ENCODE measurements at regions not wholly inside any gene's neighbourhood (a gene's known extent, or its start where the extent isn't known, plus 50 kb on each side); places are given as distances from the start of the nearest gene placed in this dataset.

GRCh38 chr2:122753336-122753735 lies 997.9 kb downstream of the TSN start:
- DNase-seq (ENCODE audit: low spot score), result no peak
- TF ChIP-seq, protein P1, sequence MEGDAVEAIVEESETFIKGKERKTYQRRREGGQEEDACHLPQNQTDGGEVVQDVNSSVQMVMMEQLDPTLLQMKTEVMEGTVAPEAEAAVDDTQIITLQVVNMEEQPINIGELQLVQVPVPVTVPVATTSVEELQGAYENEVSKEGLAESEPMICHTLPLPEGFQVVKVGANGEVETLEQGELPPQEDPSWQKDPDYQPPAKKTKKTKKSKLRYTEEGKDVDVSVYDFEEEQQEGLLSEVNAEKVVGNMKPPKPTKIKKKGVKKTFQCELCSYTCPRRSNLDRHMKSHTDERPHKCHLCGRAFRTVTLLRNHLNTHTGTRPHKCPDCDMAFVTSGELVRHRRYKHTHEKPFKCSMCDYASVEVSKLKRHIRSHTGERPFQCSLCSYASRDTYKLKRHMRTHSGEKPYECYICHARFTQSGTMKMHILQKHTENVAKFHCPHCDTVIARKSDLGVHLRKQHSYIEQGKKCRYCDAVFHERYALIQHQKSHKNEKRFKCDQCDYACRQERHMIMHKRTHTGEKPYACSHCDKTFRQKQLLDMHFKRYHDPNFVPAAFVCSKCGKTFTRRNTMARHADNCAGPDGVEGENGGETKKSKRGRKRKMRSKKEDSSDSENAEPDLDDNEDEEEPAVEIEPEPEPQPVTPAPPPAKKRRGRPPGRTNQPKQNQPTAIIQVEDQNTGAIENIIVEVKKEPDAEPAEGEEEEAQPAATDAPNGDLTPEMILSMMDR (IDR thresholded peaks at IDR 0.05), result no peak
- no peak for ATAC-seq (ENCODE audit: low FRiP score)

DNA sequence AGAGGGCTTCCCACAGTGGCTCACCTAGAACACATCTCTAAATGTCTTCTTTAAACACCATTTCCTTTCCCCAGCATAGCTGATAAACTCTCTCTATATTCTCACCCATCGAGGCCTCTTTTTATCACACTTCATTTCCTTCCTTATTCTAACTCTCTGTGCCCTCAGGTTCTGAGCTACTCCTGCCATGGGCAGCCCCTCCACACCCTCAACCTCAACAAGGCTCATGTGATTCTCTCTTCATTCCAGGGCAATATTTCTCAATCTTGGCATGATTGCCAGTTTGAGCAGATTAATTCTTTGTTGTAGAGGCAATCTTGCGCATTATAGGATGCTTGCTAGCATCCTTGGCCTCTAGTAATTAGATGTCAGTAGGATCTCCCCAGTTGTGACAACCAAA lies 999.1 kb downstream of the TSN start:
- TF ChIP-seq, protein P1 (IDR thresholded peaks at IDR 0.05), result no peak
- no peak for ATAC-seq (ENCODE audit: low FRiP score)
- no peak for DNase-seq (ENCODE audit: low spot score)

DNA sequence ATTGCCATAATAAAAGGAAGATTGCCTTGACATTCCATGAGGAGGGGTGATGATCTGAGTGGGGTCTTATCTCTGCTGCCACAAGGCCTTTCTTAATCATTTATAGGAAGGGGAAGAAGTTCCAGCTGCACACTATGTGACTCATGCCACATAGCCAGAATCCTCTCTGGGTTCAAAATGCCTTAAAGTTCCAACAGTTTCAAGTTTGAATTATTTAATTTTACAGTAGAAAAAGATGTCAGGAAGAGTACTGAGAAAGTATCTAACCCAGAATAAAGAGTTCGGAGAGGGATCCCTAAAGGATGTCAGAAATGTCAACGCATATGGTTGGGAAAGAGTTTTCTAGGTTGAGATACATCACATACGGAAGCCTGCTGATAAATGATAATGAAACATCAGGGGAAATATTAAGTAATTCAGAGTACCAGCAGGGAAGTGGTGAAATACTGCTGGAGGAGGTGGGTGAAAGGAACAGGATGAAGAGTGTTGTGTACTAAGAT lies 999.9 kb downstream of the TSN start:
- DNase-seq (ENCODE audit: low spot score) (no peak), ATAC-seq (ENCODE audit: low FRiP score) (no peak)
- TF ChIP-seq, protein P1 (IDR thresholded peaks at IDR 0.05), result no peak

DNA sequence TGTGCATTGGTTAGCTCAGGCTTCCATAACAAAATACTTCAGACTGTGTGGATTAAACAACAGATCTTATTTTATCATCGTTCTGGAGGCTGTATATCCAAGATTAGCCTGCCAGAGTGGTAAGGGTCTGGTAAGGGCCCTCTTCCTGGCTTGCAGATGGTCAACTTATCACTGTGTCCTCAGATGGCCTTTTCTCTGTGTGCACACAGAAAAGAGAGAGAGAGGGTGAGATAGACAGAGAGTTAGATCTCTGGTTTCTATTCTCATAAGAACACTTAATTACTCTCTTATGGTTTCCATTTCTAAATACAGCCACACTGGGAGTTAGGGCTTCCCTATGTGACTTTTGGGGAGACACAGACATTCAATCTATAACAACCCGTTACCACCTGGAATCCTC lies 1003.5 kb downstream of the TSN start:
- no peak for ATAC-seq (ENCODE audit: low FRiP score)
- TF ChIP-seq, protein P1 (IDR thresholded peaks at IDR 0.05), result no peak

GRCh38 chr2:122764014-122764413 lies 1008.6 kb downstream of the TSN start:
- ATAC-seq (ENCODE audit: low FRiP score) (no peak), DNase-seq (ENCODE audit: low spot score) (no peak)
- TF ChIP-seq, protein P1 (IDR thresholded peaks at IDR 0.05), result no peak

More for the DNA sequence above, 1003.5 kb downstream of the TSN start:
- no peak for DNase-seq (ENCODE audit: low spot score)

GRCh38 chr2:122780251-122780650 lies 1024.8 kb downstream of the TSN start:
- ATAC-seq (ENCODE audit: low FRiP score) (no peak), DNase-seq (ENCODE audit: low spot score) (no peak)
- TF ChIP-seq, protein P1 (IDR thresholded peaks at IDR 0.05), result no peak

DNA sequence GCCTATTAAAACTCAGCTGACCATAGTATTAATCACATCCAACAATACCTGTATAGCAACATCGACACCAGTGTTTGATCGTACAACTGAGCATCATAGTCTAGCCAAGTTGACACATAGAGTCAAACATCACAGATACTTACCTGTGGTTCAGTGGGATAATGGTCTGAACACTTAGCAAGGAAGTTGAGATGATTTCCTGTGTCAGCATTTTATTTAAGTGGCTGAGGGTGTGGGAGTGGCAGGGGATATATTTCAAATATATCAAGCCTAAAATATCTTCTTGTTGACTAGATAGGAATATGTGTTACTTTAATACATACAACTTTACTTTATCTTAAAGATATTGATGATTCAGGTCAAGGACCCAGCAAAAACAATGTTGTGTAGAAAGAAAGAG lies 1038.6 kb downstream of the TSN start:
- TF ChIP-seq, protein P1 (IDR thresholded peaks at IDR 0.05), result no peak
- no peak for DNase-seq (ENCODE audit: low spot score)
- ATAC-seq (ENCODE audit: low FRiP score), result no peak

All from omental fat pad (tissue), 3 donors.